ENCODE measurements at regions not wholly inside any gene's neighbourhood (a gene's known extent, or its start where the extent isn't known, plus 50 kb on each side); places are given as distances from the start of the nearest gene placed in this dataset.

- POLR2A ChIA-PET: no interaction called here
- no peak for ATAC-seq
- Histone ChIP-seq H3K9me3 (ENCODE audit: control insufficient read depth, insufficient read depth, low read depth, low read length) (peaks cover 14% of the 10 kb centered on the region), H3K36me3 (ENCODE audit: control insufficient read depth, insufficient read depth, low read length) (no peaks in the 10 kb centered on the region), H3K27me3 (ENCODE audit: control insufficient read depth, insufficient read depth, low read length) (no peaks in the 10 kb centered on the region), H3K4me3 (ENCODE audit: low read depth in 2 of 2, low read length in 2 of 2) (no peak overlapping the region), H3K4me1 (ENCODE audit: control insufficient read depth, insufficient read depth, low read length) (no peaks in the 10 kb centered on the region), H3K27ac (ENCODE audit: low read length) (no peak overlapping the region)
- intact Hi-C loops (cut with micrococcal nuclease; ENCODE audit: unreplicated experiment): no loop called here
- TF ChIP-seq TCF7L2 (IDR thresholded peaks at IDR 0.05; ENCODE audit: low read depth, low read length): no peak
- TF ChIP-seq, protein P1, sequence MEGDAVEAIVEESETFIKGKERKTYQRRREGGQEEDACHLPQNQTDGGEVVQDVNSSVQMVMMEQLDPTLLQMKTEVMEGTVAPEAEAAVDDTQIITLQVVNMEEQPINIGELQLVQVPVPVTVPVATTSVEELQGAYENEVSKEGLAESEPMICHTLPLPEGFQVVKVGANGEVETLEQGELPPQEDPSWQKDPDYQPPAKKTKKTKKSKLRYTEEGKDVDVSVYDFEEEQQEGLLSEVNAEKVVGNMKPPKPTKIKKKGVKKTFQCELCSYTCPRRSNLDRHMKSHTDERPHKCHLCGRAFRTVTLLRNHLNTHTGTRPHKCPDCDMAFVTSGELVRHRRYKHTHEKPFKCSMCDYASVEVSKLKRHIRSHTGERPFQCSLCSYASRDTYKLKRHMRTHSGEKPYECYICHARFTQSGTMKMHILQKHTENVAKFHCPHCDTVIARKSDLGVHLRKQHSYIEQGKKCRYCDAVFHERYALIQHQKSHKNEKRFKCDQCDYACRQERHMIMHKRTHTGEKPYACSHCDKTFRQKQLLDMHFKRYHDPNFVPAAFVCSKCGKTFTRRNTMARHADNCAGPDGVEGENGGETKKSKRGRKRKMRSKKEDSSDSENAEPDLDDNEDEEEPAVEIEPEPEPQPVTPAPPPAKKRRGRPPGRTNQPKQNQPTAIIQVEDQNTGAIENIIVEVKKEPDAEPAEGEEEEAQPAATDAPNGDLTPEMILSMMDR (IDR thresholded peaks at IDR 0.05): no peak
- TF ChIP-seq SIN3A (IDR thresholded peaks at IDR 0.05; ENCODE audit: borderline replicate concordance, insufficient read depth, low read depth, low read length): no peak
- TF ChIP-seq, protein P2, sequence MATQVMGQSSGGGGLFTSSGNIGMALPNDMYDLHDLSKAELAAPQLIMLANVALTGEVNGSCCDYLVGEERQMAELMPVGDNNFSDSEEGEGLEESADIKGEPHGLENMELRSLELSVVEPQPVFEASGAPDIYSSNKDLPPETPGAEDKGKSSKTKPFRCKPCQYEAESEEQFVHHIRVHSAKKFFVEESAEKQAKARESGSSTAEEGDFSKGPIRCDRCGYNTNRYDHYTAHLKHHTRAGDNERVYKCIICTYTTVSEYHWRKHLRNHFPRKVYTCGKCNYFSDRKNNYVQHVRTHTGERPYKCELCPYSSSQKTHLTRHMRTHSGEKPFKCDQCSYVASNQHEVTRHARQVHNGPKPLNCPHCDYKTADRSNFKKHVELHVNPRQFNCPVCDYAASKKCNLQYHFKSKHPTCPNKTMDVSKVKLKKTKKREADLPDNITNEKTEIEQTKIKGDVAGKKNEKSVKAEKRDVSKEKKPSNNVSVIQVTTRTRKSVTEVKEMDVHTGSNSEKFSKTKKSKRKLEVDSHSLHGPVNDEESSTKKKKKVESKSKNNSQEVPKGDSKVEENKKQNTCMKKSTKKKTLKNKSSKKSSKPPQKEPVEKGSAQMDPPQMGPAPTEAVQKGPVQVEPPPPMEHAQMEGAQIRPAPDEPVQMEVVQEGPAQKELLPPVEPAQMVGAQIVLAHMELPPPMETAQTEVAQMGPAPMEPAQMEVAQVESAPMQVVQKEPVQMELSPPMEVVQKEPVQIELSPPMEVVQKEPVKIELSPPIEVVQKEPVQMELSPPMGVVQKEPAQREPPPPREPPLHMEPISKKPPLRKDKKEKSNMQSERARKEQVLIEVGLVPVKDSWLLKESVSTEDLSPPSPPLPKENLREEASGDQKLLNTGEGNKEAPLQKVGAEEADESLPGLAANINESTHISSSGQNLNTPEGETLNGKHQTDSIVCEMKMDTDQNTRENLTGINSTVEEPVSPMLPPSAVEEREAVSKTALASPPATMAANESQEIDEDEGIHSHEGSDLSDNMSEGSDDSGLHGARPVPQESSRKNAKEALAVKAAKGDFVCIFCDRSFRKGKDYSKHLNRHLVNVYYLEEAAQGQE (IDR thresholded peaks at IDR 0.05; ENCODE audit: insufficient read depth in 1 of 2, low read depth in 2 of 2, low read length in 1 of 2): no peak
- TF ChIP-seq POLR2AphosphoS5 (IDR thresholded peaks at IDR 0.05; ENCODE audit: low read depth, low read length): no peak
- in situ Hi-C loops (cut with HindIII; ENCODE audit: low pct_unique_long_range_greater_than_20kb, low sequenced_read_pairs): no loop called here
- DNase-seq (ENCODE audit: low read depth, low spot score): no peak
- BruUV-seq (replicated peaks): no TSS peak
- CTCF ChIA-PET: interaction anchor here (0.6 kb wide), 1 partner anchor 761 kb away, joined by 3 read pairs; no protein-coding TSS in a partner anchor
Observed at GRCh38 chr5:93289942-93290341, 291.1 kb downstream of the NR2F1-AS1 start.

DNA sequence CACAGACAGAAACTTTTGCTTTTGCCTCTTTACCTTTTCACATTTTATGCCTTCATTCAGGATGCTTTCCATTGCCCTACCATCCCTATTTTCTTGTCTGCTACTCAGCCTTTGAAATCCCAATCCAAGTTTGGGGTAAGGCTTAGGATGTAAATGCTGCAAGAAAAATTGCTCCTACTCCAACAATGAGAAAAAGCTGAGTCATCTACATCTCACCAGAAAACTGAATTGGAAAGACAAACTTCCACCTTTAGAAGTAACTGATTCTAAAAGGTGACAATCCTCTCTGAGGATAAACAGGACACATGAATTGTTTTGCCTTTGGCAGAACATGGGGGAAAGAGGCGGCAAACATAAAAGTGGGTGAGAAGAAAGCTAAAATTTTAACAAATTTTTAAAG is 295.6 kb downstream of the NR2F1-AS1 start:
- H3K27ac ChIP-seq (ENCODE audit: low read length): peak overlapping the region; percentile 49; the same call in 1 of the 2 replicates
- H3K9me3 ChIP-seq (ENCODE audit: control insufficient read depth, insufficient read depth, low read depth, low read length): peaks cover 14% of the 10 kb centered on the region
- H3K4me1 ChIP-seq (ENCODE audit: control insufficient read depth, insufficient read depth, low read length): peaks cover 2% of the 10 kb centered on the region
- no peak for DNase-seq (ENCODE audit: low read depth, low spot score)
- TF ChIP-seq, protein P1 (IDR thresholded peaks at IDR 0.05): no peak
- TF ChIP-seq SIN3A (IDR thresholded peaks at IDR 0.05; ENCODE audit: borderline replicate concordance, insufficient read depth, low read depth, low read length) (no peak), POLR2AphosphoS5 (IDR thresholded peaks at IDR 0.05; ENCODE audit: low read depth, low read length) (no peak)
- no peaks in the 10 kb centered on the region for H3K27me3 ChIP-seq (ENCODE audit: control insufficient read depth, insufficient read depth, low read length)
- intact Hi-C loops (cut with micrococcal nuclease; ENCODE audit: unreplicated experiment): no loop called here
- in situ Hi-C loops (cut with HindIII; ENCODE audit: low pct_unique_long_range_greater_than_20kb, low sequenced_read_pairs): no loop called here
- ChIA-PET CTCF (no interaction called here), POLR2A (interaction anchor here (0.6 kb wide), 1 partner anchor 857 kb away, joined by 7 read pairs; no protein-coding TSS in a partner anchor)
- no peak for ATAC-seq
- BruUV-seq (replicated peaks): no TSS peak
- no peak overlapping the region for H3K4me3 ChIP-seq (ENCODE audit: low read depth in 2 of 2, low read length in 2 of 2)
- H3K36me3 ChIP-seq (ENCODE audit: control insufficient read depth, insufficient read depth, low read length): no peaks in the 10 kb centered on the region
